Thoracic aorta (tissue), 2 donors: ENCODE measurements at regions not wholly inside any gene's neighbourhood (a gene's known extent, or its start where the extent isn't known, plus 50 kb on each side); places are given as distances from the start of the nearest gene placed in this dataset.
"Not testable (repeated sequence)": the region's sequence is repeated elsewhere in the genome, so short reads cannot be mapped to it uniquely, and the experiment has no call there.

Experiments used
- ATAC-seq: fragments of 150-250 bp; one replicate; pipeline ENCODE4 v1.8.0; 2017; ENCODE audit warnings: low read depth; ENCODE audit not compliant: insufficient number of reproducible peaks, low FRiP score
- DNase-seq: peaks from one replicate; pipeline ENCODE4 v3.0.0-alpha.2; 2020; ENCODE audit warnings: low spot score
- H3K27ac ChIP-seq, 2 donors: fragments of 200-600 bp; sonication (generic); 1 replicate in 1 of 2; 2 replicates in 1 of 2; pipeline ENCODE4 v1.5.1; 2016; ENCODE audit warnings: mild to moderate bottlenecking in 2 of 2, moderate library complexity in 2 of 2
- H3K27me3 ChIP-seq: fragments of 200-600 bp; sonication (generic); replicated peaks from 2 replicates; pipeline ENCODE4 v1.6.0; 2016; ENCODE audit warnings: mild to moderate bottlenecking; ENCODE audit not compliant: insufficient read depth
- H3K36me3 ChIP-seq: fragments of 200-600 bp; sonication (generic); one replicate; pipeline ENCODE4 v1.5.1; 2016
- H3K4me1 ChIP-seq, 2 donors: fragments of 200-600 bp; sonication (generic); 1 replicate in 1 of 2; 2 replicates in 1 of 2; pipeline versions ENCODE4 v1.5.1 to v1.6.0; 2016; ENCODE audit warnings: low read depth in 2 of 2, mild to moderate bottlenecking in 1 of 2; ENCODE audit not compliant: control insufficient read depth in 1 of 2
- H3K4me3 ChIP-seq: fragments of 200-600 bp; sonication (generic); 2 replicates; pipeline ENCODE4 v1.5.1; 2016; ENCODE audit warnings: mild to moderate bottlenecking
- H3K9me3 ChIP-seq: fragments of 200-600 bp; sonication (generic); 2 replicates; pipeline ENCODE4 v1.5.1; 2016
- TF ChIP-seq, protein P1 (sequence below): fragments of 200-600 bp; sonication (generic); IDR thresholded peaks from one replicate; pipeline ENCODE4 v1.5.1; 2019; ENCODE audit warnings: antibody characterized with exemption

DNA sequence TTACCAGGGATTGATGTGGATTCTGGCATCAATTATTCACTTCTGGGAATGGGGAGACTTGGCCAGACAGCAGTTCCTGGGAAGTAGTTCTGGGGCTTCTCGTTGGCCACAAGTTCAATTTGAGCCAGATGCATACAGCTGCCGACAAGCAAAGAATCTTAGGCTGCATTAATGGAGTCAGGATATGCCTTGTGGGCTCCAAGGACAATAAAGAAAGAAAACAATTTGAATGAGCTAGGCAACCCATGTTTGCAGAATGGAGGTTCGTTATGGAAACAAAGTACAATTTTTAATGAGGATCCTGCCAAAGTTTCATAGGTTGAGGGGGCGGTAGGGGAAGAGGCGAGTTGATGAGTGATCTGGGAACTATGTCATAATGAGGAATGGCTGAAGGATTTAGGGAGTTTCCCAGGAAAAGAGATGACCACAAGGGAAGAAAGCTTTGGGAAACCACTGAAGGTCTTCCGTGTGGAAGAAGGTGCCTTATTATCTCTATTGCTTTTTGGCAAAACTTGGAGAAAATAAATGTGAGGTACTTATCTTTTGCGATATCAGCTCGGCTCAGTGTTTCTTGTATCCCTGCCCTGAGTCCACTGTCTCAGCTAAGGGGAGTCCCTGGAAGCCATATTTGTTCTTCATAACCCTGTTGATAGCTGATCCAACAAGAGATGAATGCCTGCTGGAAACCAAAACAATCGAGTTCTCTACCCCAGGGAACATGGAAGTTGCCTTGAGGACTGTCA is 181.0 kb upstream of the ZNF217 start:
- no peak for DNase-seq
- Histone ChIP-seq H3K4me3 (no peak overlapping the region), H3K27ac (peak overlapping the region; percentile 43 to 68), H3K9me3 (no peaks in the 10 kb centered on the region), H3K36me3 (no peaks in the 10 kb centered on the region), H3K4me1 (peaks cover 5 to 22% of the 10 kb centered on the region in 2 donors), H3K27me3 (no peaks in the 10 kb centered on the region)
- TF ChIP-seq, protein P1, sequence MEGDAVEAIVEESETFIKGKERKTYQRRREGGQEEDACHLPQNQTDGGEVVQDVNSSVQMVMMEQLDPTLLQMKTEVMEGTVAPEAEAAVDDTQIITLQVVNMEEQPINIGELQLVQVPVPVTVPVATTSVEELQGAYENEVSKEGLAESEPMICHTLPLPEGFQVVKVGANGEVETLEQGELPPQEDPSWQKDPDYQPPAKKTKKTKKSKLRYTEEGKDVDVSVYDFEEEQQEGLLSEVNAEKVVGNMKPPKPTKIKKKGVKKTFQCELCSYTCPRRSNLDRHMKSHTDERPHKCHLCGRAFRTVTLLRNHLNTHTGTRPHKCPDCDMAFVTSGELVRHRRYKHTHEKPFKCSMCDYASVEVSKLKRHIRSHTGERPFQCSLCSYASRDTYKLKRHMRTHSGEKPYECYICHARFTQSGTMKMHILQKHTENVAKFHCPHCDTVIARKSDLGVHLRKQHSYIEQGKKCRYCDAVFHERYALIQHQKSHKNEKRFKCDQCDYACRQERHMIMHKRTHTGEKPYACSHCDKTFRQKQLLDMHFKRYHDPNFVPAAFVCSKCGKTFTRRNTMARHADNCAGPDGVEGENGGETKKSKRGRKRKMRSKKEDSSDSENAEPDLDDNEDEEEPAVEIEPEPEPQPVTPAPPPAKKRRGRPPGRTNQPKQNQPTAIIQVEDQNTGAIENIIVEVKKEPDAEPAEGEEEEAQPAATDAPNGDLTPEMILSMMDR, result no peak
- ATAC-seq, result no peak

DNA sequence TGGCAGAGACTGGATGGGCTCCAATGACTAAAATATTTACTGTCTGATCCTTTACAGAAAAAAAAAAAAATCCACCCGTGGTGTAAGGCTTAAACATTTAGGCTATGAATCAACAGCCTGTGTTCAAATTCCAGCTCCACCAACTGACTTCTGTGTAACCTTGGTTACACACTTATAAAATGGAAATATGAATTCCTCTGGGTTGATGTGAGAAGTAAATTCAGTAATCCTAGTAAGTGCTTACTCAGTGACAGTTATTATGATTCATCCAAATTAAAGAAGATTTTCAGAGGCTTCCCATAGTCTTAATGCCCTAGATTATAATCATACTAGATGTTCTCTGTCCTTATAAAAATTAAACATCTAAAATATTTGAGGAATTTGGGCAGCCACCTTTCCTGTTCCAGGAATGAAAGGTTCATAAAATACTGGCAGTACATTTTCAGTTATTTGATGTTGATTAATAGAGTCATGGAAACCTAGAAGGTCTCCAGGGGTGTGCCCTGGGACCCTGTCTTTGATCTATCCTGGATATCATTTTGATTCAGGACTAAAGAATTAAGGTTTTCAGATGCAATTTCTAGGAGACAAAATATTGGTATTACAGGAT is 180.3 kb upstream of the ZNF217 start:
- H3K9me3 ChIP-seq, result no peaks in the 10 kb centered on the region
- H3K27me3 ChIP-seq, result no peaks in the 10 kb centered on the region
- TF ChIP-seq, protein P1, result no peak
- H3K27ac ChIP-seq, result peak overlapping the region; percentile 43 to 68
- ATAC-seq (peak; percentile 93), DNase-seq (no peak)
- no peak overlapping the region for H3K4me3 ChIP-seq
- peaks cover 5 to 22% of the 10 kb centered on the region in 2 donors for H3K4me1 ChIP-seq
- H3K36me3 ChIP-seq, result no peaks in the 10 kb centered on the region

DNA sequence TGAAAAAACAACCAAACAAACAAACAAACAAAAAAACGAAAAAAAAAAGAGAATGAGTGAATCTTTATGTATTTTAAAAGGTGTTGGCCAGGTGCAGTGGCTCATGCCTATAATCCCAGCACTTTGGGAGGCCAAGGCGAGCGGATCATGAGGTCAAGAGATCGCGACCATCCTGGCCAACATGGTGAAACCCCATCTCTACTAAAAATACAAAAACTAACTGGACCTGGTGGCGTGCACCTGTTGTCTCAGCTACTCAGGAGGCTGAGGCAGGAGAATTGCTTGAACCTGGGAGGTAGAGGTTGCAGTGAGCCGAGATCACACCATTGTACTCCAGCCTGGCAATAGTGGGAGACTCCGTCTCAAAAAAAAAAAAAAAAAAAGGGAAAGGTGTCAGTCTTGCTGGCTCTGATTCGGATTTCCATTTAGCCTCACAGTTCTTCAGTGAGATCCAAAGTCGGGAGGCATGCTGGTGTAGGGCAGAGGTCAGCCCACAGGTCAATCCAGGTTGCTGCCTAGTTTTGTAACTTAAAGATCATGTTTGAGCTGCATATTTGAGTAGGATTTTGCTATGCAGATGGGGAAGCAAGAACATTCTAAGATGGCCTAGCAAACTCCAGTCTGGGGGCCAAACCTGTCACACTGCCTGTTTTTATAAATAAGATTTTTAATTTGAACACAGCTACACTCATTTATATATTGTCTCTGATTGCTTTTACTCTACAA is 179.6 kb upstream of the ZNF217 start:
- not testable (repeated sequence) for H3K27me3 ChIP-seq, DNase-seq, H3K36me3 ChIP-seq, H3K9me3 ChIP-seq, ATAC-seq, H3K4me3 ChIP-seq
- peak overlapping the region; percentile 43 to 68 for H3K27ac ChIP-seq
- H3K4me1 ChIP-seq, result peaks cover 5 to 22% of the 10 kb centered on the region in 2 donors

DNA sequence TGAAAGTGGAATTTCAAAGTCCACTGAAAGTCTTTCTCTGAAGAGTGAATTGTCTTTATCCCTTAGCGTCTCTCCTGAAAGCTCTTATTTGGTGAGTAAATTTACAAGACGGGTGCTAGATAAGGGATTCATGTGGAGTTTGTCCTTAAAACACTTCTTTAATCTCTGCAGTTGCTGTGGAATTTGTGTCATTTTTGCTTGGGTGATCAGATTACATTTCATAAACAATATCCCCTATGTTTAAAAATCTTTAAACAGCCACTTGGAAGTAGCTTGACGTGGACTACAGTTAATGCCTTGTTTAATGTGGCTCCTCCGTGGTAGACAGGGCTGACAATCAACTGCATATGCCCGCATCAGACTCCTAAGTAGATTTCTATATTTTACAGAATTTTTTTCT is 175.4 kb upstream of the ZNF217 start:
- no peaks in the 10 kb centered on the region for H3K36me3 ChIP-seq
- H3K27ac ChIP-seq, result no peak overlapping the region
- H3K27me3 ChIP-seq, result no peaks in the 10 kb centered on the region
- H3K4me1 ChIP-seq, result peaks cover 5 to 15% of the 10 kb centered on the region in 2 donors
- ATAC-seq (no peak), DNase-seq (no peak)
- H3K9me3 ChIP-seq, result no peaks in the 10 kb centered on the region
- TF ChIP-seq, protein P1, result no peak
- no peak overlapping the region for H3K4me3 ChIP-seq

DNA sequence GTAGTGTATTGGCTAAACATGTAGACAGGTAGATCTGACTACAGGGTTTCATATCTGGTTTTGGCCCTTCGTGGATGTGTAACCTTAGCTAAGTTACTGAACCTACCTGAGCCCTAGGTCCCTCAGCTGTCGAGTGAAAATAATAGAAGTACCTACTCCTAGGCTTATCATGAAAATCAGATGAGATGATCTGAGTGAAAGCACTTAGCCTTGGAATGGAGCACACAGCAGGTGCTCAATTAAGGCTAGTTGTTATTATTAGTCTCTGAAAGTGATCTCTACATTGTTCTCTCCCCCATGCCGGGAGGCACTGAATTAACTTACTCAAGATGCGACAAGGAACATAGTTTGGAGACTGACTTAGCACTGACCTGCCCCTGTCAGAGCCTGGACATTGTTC is 174.7 kb upstream of the ZNF217 start:
- peaks cover 3 to 8% of the 10 kb centered on the region in 2 donors for H3K4me1 ChIP-seq
- H3K9me3 ChIP-seq, result no peaks in the 10 kb centered on the region
- DNase-seq (no peak), ATAC-seq (no peak)
- H3K27me3 ChIP-seq, result no peaks in the 10 kb centered on the region
- TF ChIP-seq, protein P1, result no peak
- no peak overlapping the region for H3K4me3 ChIP-seq
- no peaks in the 10 kb centered on the region for H3K36me3 ChIP-seq
- H3K27ac ChIP-seq, result no peak overlapping the region
